Endothelial cell (in vitro differentiated cells): ENCODE measurements at regions not wholly inside any gene's neighbourhood (a gene's known extent, or its start where the extent isn't known, plus 50 kb on each side); places are given as distances from the start of the nearest gene placed in this dataset.
"Not testable (repeated sequence)": the region's sequence is repeated elsewhere in the genome, so short reads cannot be mapped to it uniquely, and the experiment has no call there.

Source experiments
- DNase-seq: peaks from one replicate; pipeline ENCODE4 v3.0.0; 2021; ENCODE audit warnings: low spot score
- H3K27ac Mint-ChIP-seq: one replicate; pipeline ENCODE4 v1.8.0; 2021; ENCODE audit warnings: mixed read lengths, inconsistent platforms; ENCODE audit not compliant: unreplicated experiment
- H3K27me3 Mint-ChIP-seq: one replicate; pipeline ENCODE4 v1.8.0; 2021; ENCODE audit warnings: mild to moderate bottlenecking, moderate library complexity, mixed read lengths, inconsistent platforms; ENCODE audit not compliant: unreplicated experiment
- H3K36me3 Mint-ChIP-seq: one replicate; pipeline ENCODE4 v1.8.0; 2021; ENCODE audit warnings: mild to moderate bottlenecking, low read depth, mixed read lengths, inconsistent platforms; ENCODE audit not compliant: unreplicated experiment
- H3K4me1 Mint-ChIP-seq: one replicate; pipeline ENCODE4 v1.8.0; 2021; ENCODE audit warnings: mild to moderate bottlenecking, mixed read lengths, inconsistent platforms; ENCODE audit not compliant: unreplicated experiment
- H3K4me3 Mint-ChIP-seq: one replicate; pipeline ENCODE4 v1.8.0; 2021; ENCODE audit warnings: mild to moderate bottlenecking, mixed read lengths, inconsistent platforms; ENCODE audit not compliant: unreplicated experiment
- H3K9me3 Mint-ChIP-seq: one replicate; pipeline ENCODE4 v1.8.0; 2021; ENCODE audit warnings: mixed read lengths, inconsistent platforms; ENCODE audit not compliant: unreplicated experiment
- CTCF ChIP-seq: fragments of 200-600 bp; sonication (generic); IDR thresholded peaks from one replicate; pipeline ENCODE4 v1.5.0; 2021; ENCODE audit warnings: antibody characterized with exemption; ENCODE audit not compliant: unreplicated experiment

- not testable (repeated sequence) for H3K4me1 Mint-ChIP-seq, H3K27me3 Mint-ChIP-seq, H3K36me3 Mint-ChIP-seq, H3K9me3 Mint-ChIP-seq, H3K4me3 Mint-ChIP-seq, H3K27ac Mint-ChIP-seq, DNase-seq
These were observed 256.6 kb downstream of the GOLGA6L6 start for GRCh38 chr15:20284891-20285535.

DNA sequence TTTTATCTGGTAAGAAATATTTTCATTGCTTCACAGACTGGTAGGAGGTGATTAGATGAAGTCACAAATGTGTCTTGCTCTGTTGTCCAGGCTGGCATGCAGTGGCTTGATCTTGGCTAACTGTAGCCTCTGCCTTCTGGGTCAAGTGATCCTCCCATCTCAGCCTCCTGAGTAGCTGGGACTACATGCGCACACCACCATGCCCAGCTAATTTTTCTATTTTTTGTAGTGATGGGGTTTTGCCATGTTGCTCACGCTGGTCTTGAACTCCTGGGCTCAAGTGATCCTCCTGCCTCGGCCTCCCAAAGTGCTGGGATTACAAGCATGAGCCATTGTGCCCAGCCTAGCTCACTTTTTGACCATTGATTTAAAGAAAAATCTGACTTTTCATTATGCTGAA lies 257.9 kb downstream of the GOLGA6L6 start:
- not testable (repeated sequence) for H3K36me3 Mint-ChIP-seq, H3K27ac Mint-ChIP-seq, H3K4me1 Mint-ChIP-seq, H3K27me3 Mint-ChIP-seq, H3K9me3 Mint-ChIP-seq, H3K4me3 Mint-ChIP-seq, DNase-seq

GRCh38 chr15:20282491-20282943 lies 259.1 kb downstream of the GOLGA6L6 start:
- not testable (repeated sequence) for DNase-seq, H3K27me3 Mint-ChIP-seq

GRCh38 chr15:20281567-20282275 lies 259.9 kb downstream of the GOLGA6L6 start:
- not testable (repeated sequence) for H3K9me3 Mint-ChIP-seq, DNase-seq, H3K4me3 Mint-ChIP-seq, H3K36me3 Mint-ChIP-seq, H3K4me1 Mint-ChIP-seq, H3K27me3 Mint-ChIP-seq, H3K27ac Mint-ChIP-seq

More at GRCh38 chr15:20282491-20282943, 259.1 kb downstream of the GOLGA6L6 start:
- not testable (repeated sequence) for H3K4me3 Mint-ChIP-seq, H3K27ac Mint-ChIP-seq, H3K4me1 Mint-ChIP-seq, H3K36me3 Mint-ChIP-seq, H3K9me3 Mint-ChIP-seq

GRCh38 chr15:20280933-20281463 lies 260.6 kb downstream of the GOLGA6L6 start:
- H3K9me3 Mint-ChIP-seq = no peaks in the 10 kb centered on the region
- no peak overlapping the region for H3K27ac Mint-ChIP-seq
- H3K4me1 Mint-ChIP-seq = no peaks in the 10 kb centered on the region
- no peak for TF ChIP-seq CTCF
- DNase-seq = no peak
- H3K27me3 Mint-ChIP-seq = no peaks in the 10 kb centered on the region
- H3K4me3 Mint-ChIP-seq = no peak overlapping the region
- no peaks in the 10 kb centered on the region for H3K36me3 Mint-ChIP-seq

DNA sequence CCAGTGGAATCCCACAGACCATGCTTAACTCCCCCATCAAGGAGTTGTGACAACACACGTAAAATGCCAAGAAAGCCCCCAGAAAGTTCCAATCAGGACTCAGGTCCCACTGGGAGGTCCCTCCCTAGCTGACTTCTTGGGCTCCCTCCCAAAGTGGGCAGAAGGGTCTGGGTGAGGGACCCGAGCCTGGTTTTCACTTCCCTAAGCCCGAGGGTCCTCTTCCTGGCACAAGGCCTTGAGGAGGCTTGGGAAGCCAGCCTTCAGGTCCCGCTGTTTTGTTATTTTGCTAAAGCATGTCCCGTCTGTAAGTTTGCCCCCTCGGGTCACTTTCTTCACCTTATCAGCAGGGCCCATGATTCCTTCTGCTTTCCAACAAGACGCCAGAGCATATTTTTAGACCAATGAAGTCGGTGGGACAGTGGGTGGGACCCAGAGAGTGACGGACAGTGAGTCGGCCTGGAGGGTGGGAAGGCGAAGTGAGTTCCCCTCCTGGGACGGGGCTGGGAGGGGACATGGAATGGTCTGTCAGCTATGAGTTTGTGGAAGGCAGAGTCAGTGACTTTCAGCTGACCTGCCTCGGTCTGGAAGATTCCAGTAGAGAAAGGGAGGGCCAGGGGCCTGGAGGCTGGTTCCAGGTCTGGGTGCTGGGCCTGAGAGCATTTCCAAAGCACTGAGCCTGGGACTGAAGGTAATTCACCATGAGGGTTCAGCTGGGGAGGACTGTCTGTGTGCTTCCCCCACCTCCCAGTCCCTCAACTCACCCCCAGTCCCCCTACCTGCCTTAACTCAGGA lies 261.3 kb downstream of the GOLGA6L6 start:
- not testable (repeated sequence) for H3K4me1 Mint-ChIP-seq, H3K36me3 Mint-ChIP-seq, H3K4me3 Mint-ChIP-seq, H3K9me3 Mint-ChIP-seq, DNase-seq, H3K27ac Mint-ChIP-seq, H3K27me3 Mint-ChIP-seq

- not testable (repeated sequence) for DNase-seq, H3K27ac Mint-ChIP-seq, H3K4me1 Mint-ChIP-seq, H3K4me3 Mint-ChIP-seq, H3K36me3 Mint-ChIP-seq, H3K9me3 Mint-ChIP-seq, H3K27me3 Mint-ChIP-seq
These were observed 262.5 kb downstream of the GOLGA6L6 start for GRCh38 chr15:20279056-20279455.

DNA sequence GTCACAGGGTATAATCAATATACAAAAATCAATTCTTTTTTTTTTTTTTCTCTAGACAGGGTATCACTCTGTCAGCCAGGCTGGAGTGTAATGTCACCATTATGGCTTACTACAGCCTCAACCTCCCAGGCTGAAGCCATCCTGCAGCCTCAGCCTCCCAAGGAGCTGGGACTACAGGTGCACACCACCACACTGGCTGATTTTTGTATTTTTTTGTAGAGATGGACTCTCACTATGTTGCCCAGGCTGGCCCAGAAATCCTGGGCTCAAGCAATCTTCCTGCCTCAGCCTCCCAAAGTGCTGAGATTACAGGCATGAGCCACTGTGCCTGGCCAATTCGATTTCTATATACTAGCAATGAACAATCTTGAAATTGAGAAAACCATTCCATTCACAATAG lies 263.2 kb downstream of the GOLGA6L6 start:
- not testable (repeated sequence) for H3K4me1 Mint-ChIP-seq, H3K27me3 Mint-ChIP-seq, DNase-seq, H3K27ac Mint-ChIP-seq, H3K36me3 Mint-ChIP-seq, H3K4me3 Mint-ChIP-seq, H3K9me3 Mint-ChIP-seq

DNA sequence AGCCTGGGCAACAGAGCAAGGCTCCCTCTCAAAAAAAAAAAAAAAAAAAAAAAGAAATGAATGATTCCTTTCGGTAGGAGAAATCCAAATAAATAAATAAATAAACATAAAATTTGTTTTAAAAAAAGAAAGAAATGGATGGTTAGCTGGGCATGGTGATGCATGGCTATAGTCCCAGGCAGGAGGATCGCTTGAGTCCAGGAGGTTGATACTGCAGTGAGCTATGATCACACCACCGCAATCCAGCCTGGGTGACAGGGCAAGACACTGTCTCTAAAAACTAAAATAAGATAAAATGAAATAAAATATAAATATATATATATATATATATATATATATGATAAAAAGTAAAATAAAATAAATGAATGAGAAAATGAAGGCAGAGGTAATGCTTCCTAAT lies 264.1 kb downstream of the GOLGA6L6 start:
- not testable (repeated sequence) for H3K27me3 Mint-ChIP-seq, DNase-seq, H3K4me1 Mint-ChIP-seq, H3K27ac Mint-ChIP-seq, H3K4me3 Mint-ChIP-seq, H3K36me3 Mint-ChIP-seq, H3K9me3 Mint-ChIP-seq

DNA sequence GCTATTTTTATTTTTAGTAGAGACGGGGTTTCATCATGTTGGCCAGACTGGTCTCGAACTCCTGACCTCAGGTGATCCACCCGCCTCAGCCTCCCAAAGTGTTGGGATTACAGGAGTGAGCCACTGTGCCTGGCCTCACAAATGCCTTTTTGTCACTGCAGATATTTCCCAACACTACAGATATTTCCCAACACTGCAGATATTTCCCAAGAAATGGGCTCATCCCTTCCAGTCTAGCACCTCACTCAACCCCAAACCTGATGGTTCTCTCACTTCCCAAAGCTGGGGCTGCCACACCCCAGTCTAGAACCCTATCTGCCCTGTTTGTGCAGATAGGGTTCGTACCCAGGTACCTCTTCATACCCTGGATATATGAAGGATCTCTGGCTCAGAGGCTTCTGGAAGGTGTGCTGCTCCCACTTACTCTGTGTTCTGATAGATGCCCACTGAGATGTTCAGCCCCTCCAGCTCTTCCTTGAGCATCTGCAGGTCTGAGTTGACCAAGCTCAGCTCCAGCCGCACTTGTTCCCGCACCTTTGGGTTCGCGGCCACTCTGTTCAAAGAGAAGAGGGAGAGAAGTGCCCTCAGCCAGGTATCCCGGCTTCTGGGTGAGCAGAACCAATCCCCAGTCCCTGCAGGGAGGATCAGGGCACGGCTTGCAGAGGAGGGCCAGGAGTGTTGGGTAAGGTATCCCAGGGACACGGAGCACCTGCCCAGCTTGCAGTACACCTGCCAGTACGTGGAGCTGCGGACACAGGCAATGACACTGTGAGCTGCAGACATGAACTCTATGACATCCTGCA lies 265.1 kb downstream of the GOLGA6L6 start:
- H3K27me3 Mint-ChIP-seq = not testable (repeated sequence)

More for the DNA sequence above, 265.1 kb downstream of the GOLGA6L6 start:
- not testable (repeated sequence) for H3K4me1 Mint-ChIP-seq, H3K9me3 Mint-ChIP-seq, H3K4me3 Mint-ChIP-seq, H3K36me3 Mint-ChIP-seq, DNase-seq, H3K27ac Mint-ChIP-seq
